Breast epithelium (tissue), 3 donors: ENCODE measurements at regions not wholly inside any gene's neighbourhood (a gene's known extent, or its start where the extent isn't known, plus 50 kb on each side); places are given as distances from the start of the nearest gene placed in this dataset.

ENCODE experiments used
- POLR2A ChIP-seq: fragments of 450-650 bp; IDR thresholded peaks from one replicate; pipeline ENCODE4 v1.6.1; 2016; ENCODE audit warnings: antibody characterized with exemption, mild to moderate bottlenecking, moderate library complexity
- POLR2AphosphoS5 ChIP-seq, 3 donors: sonication (generic); formaldehyde crosslinking; IDR thresholded peaks; one replicate each; pipeline ENCODE4 v1.6.1; 2017; ENCODE audit warnings: antibody characterized with exemption in 3 of 3
- TF ChIP-seq, protein P1 (sequence below), 3 donors: fragments of 450-650 bp; IDR thresholded peaks; one replicate each; pipeline ENCODE4 v1.5.1; 2016 to 2017; ENCODE audit warnings: antibody characterized with exemption in 3 of 3, mild to moderate bottlenecking in 3 of 3, moderate library complexity in 3 of 3

DNA sequence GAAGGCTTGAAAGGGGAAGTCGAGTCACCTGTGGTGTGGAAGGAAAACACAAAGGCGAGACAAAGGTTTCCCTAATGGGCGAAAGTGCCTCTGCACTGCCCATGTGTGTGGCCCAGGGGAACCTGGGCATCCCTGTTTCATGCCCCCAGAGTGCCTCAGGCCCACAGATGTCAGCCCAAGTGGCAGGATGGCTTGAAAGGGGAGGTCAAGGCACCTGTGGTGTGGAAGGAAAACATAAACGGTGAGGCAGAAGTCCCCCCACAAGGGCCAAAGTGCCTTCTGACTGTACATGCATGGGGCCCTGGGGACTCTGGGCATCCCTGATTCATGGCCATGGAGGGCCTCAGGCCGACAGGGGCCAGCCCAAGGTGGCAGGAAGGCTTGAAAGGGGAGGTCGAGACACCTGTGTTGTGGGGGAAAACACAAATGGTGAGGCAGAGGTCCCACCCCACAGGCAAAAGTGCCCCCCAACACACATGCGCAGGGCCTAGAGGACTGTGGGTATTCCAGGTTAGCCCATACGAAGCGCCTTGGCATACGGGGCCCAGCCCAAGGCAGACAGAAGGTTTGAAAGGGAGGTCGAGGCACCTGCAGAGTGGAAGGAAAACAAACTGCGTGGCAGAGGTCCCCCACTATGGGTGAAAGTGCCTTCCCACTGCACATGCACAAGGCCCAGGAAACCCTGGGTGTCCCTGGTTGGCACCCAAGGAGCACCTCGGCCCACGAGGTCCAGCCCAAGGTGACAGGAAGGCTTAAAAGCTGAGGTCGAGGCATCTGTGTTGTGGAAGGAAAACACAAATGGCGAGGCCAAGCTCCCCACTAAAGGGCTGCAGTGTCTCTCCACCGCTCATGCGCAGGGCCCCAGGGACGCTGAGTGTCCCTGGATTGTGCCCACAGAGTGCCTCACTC lies 382.3 kb downstream of the ALG10 start:
- TF ChIP-seq POLR2AphosphoS5 (IDR thresholded peaks at IDR 0.05) = no peak
- TF ChIP-seq, protein P1, sequence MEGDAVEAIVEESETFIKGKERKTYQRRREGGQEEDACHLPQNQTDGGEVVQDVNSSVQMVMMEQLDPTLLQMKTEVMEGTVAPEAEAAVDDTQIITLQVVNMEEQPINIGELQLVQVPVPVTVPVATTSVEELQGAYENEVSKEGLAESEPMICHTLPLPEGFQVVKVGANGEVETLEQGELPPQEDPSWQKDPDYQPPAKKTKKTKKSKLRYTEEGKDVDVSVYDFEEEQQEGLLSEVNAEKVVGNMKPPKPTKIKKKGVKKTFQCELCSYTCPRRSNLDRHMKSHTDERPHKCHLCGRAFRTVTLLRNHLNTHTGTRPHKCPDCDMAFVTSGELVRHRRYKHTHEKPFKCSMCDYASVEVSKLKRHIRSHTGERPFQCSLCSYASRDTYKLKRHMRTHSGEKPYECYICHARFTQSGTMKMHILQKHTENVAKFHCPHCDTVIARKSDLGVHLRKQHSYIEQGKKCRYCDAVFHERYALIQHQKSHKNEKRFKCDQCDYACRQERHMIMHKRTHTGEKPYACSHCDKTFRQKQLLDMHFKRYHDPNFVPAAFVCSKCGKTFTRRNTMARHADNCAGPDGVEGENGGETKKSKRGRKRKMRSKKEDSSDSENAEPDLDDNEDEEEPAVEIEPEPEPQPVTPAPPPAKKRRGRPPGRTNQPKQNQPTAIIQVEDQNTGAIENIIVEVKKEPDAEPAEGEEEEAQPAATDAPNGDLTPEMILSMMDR (IDR thresholded peaks at IDR 0.05) = no peak
- no peak for TF ChIP-seq POLR2A
